Activated CD8-positive, alpha-beta T cell treated with anti-CD3 and anti-CD28 coated beads, Interleukin-2, amount 10 ng/mL, durations not matched to agents 7 days and 5 days (primary cell): ENCODE measurements at regions not wholly inside any gene's neighbourhood (a gene's known extent, or its start where the extent isn't known, plus 50 kb on each side); places are given as distances from the start of the nearest gene placed in this dataset.
"Not testable (repeated sequence)": the region's sequence is repeated elsewhere in the genome, so short reads cannot be mapped to it uniquely, and the experiment has no call there.

ENCODE experiments used
- ATAC-seq: fragments of 150-1000 bp; cut with Tn5 transposase; one replicate; pipeline ENCODE4 v1.10.0; 2021; ENCODE audit warnings: moderate library complexity
- CTCF ChIA-PET: fragments of 350-600 bp; sonication (Branson Sonifier 250); formaldehyde crosslinking; loops from one replicate; lab custom pipeline; 2021; ENCODE audit warnings: antibody characterized with exemption; lab: Charles Lee
- POLR2A ChIA-PET: fragments of 350-600 bp; sonication (Branson Sonifier 250); formaldehyde crosslinking; loops from one replicate; lab custom pipeline; 2021; ENCODE audit warnings: antibody characterized with exemption; lab: Charles Lee
- DNase-seq: peaks from one replicate; pipeline ENCODE4 v3.0.0-alpha.2; 2020
- H3K27ac Mint-ChIP-seq: one replicate; pipeline ENCODE4 v1.8.0; 2021; ENCODE audit warnings: mild to moderate bottlenecking, mixed read lengths
- H3K27me3 Mint-ChIP-seq: one replicate; pipeline ENCODE4 v1.8.0; 2021; ENCODE audit warnings: low read depth, mixed read lengths
- H3K36me3 Mint-ChIP-seq: one replicate; pipeline ENCODE4 v1.8.0; 2021; ENCODE audit warnings: low read depth, mixed read lengths
- H3K4me1 Mint-ChIP-seq: one replicate; pipeline ENCODE4 v1.8.0; 2021; ENCODE audit warnings: low read depth, mixed read lengths
- H3K4me3 Mint-ChIP-seq: one replicate; pipeline ENCODE4 v1.8.0; 2021; ENCODE audit warnings: mild to moderate bottlenecking, mixed read lengths
- H3K9me3 Mint-ChIP-seq: one replicate; pipeline ENCODE4 v1.8.0; 2022; ENCODE audit warnings: mixed read lengths; ENCODE audit not compliant: insufficient read depth

DNA sequence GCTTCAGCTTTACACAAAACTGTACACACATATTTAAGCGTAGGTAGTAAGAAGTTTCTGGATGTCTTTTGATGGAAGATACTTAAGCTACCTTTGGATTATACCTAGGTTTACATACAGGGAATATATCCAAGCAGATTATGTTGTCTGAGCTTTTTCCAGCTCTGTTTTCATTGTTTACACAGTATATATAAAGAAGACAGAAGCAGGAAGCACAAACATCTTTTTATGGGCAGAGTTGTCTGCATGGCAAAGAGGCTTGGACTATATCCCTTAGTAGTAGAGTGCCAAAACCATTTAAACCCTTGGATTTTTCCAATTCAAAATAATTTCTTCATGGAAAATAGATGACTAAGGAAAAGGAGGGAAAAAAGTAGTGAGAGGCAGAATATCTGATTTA is 329.4 kb upstream of the AGA start:
- Mint-ChIP-seq H3K27me3 (no peaks in the 10 kb centered on the region), H3K27ac (no peak overlapping the region), H3K4me3 (no peak overlapping the region), H3K9me3 (no peaks in the 10 kb centered on the region), H3K4me1 (no peaks in the 10 kb centered on the region), H3K36me3 (no peaks in the 10 kb centered on the region)
- ATAC-seq (no peak), DNase-seq (no peak)
- CTCF ChIA-PET = interaction anchor here (1.1 kb wide), 1 partner anchor 29 kb away, joined by 5 read pairs; no protein-coding TSS in a partner anchor
- POLR2A ChIA-PET = no interaction called here

DNA sequence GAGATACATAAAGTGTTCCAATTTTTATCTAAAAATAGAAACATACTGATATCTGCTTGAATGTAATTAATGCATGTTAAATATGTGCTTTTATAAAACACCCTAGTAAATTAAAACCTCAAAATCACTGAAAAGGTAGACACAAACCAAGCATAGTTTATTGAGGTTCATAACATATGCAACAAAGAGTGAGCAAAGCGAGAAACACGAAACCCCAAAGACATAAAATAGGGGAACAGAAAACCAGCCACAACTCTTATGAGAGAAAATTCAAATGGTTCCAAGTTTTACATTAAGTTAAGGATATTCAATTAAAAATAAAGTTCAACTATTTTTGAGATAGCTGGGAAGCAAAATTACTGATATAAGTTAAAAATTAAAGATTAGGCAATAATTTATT is 336.4 kb upstream of the AGA start:
- no peak overlapping the region for H3K27ac Mint-ChIP-seq
- ChIA-PET CTCF (no interaction called here), POLR2A (no interaction called here)
- DNase-seq (no peak), ATAC-seq (no peak)
- no peaks in the 10 kb centered on the region for H3K27me3 Mint-ChIP-seq
- H3K4me3 Mint-ChIP-seq = no peak overlapping the region
- H3K36me3 Mint-ChIP-seq = no peaks in the 10 kb centered on the region
- no peaks in the 10 kb centered on the region for H3K4me1 Mint-ChIP-seq
- no peaks in the 10 kb centered on the region for H3K9me3 Mint-ChIP-seq

DNA sequence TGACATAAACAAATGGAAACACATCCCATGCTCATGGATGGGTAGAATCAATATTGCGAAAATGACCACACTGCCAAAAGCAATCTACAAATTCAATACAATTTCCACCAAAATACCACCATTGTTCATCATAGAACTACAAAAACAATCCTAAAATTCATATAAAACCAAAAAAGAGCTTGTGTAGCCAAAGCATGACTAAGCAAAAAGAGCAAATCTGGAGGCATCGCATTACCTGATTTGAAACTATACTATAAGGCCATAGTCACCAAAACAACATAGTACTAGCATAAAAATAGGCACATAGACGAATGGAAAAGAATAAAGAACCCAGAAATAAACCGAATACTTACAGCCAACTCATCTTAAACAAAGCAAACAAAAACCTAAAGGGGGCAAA is 342.8 kb upstream of the AGA start:
- ChIA-PET POLR2A (no interaction called here), CTCF (no interaction called here)
- Mint-ChIP-seq H3K27ac (no peak overlapping the region), H3K27me3 (no peaks in the 10 kb centered on the region), H3K9me3 (no peaks in the 10 kb centered on the region), H3K4me3 (no peak overlapping the region), H3K4me1 (no peaks in the 10 kb centered on the region), H3K36me3 (no peaks in the 10 kb centered on the region)
- no peak for ATAC-seq
- no peak for DNase-seq

DNA sequence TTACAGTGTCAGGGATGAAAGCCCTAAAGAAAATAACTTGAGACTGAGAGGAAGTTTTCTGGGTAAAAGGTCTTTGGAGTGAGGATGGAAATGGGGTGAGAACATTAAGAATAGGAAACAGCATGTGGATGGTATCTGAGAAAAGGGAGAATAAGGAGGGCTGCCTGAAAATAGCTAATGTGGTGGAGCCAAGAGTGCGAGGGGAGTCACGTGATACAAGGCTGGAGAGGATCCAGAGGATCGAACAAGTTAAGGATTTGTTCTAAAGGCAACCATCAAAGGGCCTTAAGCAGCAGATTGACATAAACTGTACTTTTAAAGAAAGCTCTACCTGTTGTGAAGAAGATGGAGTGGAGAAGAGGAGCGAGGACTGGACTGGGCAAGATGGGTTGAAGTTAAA is 347.4 kb upstream of the AGA start:
- ATAC-seq (no peak), DNase-seq (no peak)
- H3K36me3 Mint-ChIP-seq = no peaks in the 10 kb centered on the region
- H3K9me3 Mint-ChIP-seq = no peaks in the 10 kb centered on the region
- no peaks in the 10 kb centered on the region for H3K4me1 Mint-ChIP-seq
- ChIA-PET CTCF (no interaction called here), POLR2A (no interaction called here)
- H3K4me3 Mint-ChIP-seq = no peak overlapping the region
- H3K27me3 Mint-ChIP-seq = no peaks in the 10 kb centered on the region
- no peak overlapping the region for H3K27ac Mint-ChIP-seq

DNA sequence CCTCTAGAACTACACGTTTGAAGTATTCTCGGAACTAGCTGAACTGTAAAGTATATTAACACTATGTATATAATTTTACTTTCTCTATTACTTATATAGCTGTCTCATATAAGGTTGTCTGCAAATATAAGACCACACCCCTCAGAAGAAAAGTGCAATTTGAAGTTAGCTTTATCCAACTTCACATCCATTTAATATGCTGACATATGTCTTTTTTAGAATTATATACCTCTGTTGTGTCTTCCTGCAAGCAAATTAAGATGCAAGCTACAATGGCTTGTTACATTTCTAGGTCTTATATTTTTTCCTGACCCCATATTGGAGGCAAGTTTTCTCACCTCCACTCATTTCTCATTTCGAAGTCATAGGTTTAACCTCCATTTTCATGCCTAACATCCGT is 349.0 kb upstream of the AGA start:
- Mint-ChIP-seq H3K9me3 (no peaks in the 10 kb centered on the region), H3K36me3 (no peaks in the 10 kb centered on the region), H3K27ac (no peak overlapping the region), H3K27me3 (no peaks in the 10 kb centered on the region), H3K4me1 (no peaks in the 10 kb centered on the region), H3K4me3 (no peak overlapping the region)
- no peak for ATAC-seq
- POLR2A ChIA-PET = interaction anchor here (0.6 kb wide), 1 partner anchor 34 kb away, joined by 3 read pairs; no protein-coding TSS in a partner anchor
- DNase-seq = no peak
- CTCF ChIA-PET = no interaction called here

DNA sequence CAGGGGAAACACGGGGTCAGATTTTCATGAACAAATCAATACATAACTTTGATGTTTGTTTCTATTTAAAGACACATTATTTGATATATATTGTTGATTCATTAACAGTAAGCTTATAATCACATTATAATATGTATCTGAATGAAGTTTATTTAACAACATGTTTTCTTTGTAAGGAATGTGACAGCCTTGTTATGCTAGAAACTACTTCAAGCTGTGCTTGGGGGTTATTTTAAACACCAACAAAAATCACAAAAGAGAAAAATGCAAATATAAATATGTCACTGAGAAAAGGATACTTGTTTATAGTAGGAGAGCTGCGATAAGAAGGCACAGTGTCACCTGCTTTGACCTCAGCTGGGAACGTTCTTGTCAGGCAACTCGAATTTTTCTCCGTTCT is 354.6 kb upstream of the AGA start:
- Mint-ChIP-seq H3K27ac (no peak overlapping the region), H3K36me3 (no peaks in the 10 kb centered on the region), H3K4me1 (no peaks in the 10 kb centered on the region), H3K4me3 (no peak overlapping the region), H3K27me3 (no peaks in the 10 kb centered on the region), H3K9me3 (no peaks in the 10 kb centered on the region)
- ATAC-seq = no peak
- CTCF ChIA-PET = no interaction called here
- POLR2A ChIA-PET = no interaction called here
- no peak for DNase-seq

DNA sequence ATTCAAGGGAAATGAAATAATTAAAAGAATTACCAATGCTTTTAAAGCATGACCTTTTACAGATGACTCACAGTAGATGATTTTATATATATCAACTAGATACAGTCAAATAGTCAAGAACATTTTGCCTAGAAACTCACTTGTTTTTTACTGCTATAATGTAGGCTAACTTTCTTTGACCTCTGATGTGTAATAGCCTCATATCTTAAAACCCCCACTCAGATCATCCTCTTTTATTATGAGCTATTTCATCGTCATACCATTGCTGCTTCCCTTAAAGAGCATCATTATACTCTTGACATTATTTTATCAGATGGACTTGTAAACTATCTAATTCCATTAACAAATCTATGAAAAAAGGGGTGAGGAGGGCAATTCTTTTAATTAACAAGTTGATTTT is 355.9 kb upstream of the AGA start:
- H3K9me3 Mint-ChIP-seq = no peaks in the 10 kb centered on the region
- DNase-seq (no peak), ATAC-seq (no peak)
- H3K27me3 Mint-ChIP-seq = no peaks in the 10 kb centered on the region
- no peaks in the 10 kb centered on the region for H3K4me1 Mint-ChIP-seq
- no peak overlapping the region for H3K27ac Mint-ChIP-seq
- CTCF ChIA-PET = no interaction called here
- POLR2A ChIA-PET = no interaction called here
- no peaks in the 10 kb centered on the region for H3K36me3 Mint-ChIP-seq
- no peak overlapping the region for H3K4me3 Mint-ChIP-seq

DNA sequence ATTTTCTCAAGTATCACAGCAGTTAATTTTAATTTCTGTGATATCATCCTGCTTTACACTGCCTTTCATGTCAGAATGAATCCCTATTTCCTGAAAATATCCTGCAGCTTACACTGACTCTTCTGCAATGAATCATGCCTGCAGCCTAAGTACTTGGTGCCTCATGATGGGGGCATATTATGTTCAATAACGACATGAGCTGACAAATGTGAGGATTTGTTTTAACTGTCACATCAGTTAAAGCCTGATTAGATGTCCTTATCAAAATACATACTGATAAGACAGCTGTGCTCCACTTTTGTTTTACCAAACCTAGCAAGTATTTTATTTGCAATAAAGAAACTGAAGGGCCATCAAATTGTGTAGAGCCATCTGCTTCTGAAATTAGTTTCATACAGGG is 359.9 kb upstream of the AGA start:
- POLR2A ChIA-PET = no interaction called here

DNA sequence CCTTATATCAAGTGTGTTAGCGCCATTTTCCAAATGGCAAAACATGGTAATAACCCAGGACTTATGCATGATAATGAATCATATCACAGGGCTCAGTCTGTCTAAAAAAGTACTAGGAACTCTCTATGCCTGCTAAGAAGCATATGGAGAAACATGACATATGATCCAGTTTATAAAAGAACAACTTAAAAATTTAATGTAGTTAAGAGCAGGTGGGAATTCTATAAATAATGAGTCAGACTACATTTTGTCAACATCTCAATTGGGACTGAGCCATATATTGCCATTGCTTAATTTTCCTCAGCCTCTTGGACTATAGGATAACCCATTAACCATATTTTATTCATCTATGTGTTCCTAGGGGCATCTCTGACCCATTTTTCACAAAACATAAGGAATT is 360.4 kb upstream of the AGA start:
- H3K36me3 Mint-ChIP-seq = no peaks in the 10 kb centered on the region
- H3K9me3 Mint-ChIP-seq = no peaks in the 10 kb centered on the region
- no peaks in the 10 kb centered on the region for H3K27me3 Mint-ChIP-seq

More for the DNA sequence above, 359.9 kb upstream of the AGA start:
- no peak overlapping the region for H3K27ac Mint-ChIP-seq
- H3K36me3 Mint-ChIP-seq = no peaks in the 10 kb centered on the region
- no peaks in the 10 kb centered on the region for H3K27me3 Mint-ChIP-seq
- no peaks in the 10 kb centered on the region for H3K9me3 Mint-ChIP-seq
- no peak for ATAC-seq
- H3K4me3 Mint-ChIP-seq = no peak overlapping the region
- no peaks in the 10 kb centered on the region for H3K4me1 Mint-ChIP-seq
- DNase-seq = no peak
- CTCF ChIA-PET = no interaction called here

DNA sequence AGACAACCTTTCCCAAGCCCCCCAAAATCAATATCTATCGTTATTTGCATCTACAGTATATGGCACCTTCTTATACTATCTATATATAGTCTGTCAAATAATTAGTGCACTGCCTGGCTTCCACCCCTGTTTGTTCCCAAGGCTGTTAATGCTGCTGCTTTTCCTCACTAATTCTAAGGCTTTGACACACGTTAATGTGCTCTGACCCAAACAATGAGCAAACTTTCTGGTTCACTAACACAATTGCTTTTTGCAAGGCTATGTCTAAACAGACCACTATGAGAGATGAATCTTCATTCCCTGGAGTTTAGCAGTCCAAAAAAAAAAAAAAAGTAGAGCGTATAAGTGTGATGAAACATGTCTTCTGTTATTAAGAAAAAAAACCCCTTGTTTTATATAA is 360.9 kb upstream of the AGA start:
- Mint-ChIP-seq H3K4me3 (no peak overlapping the region), H3K27me3 (no peaks in the 10 kb centered on the region), H3K36me3 (no peaks in the 10 kb centered on the region), H3K9me3 (no peaks in the 10 kb centered on the region), H3K27ac (no peak overlapping the region), H3K4me1 (no peaks in the 10 kb centered on the region)
- CTCF ChIA-PET = no interaction called here
- no peak for ATAC-seq
- no peak for DNase-seq
- POLR2A ChIA-PET = no interaction called here

More for the DNA sequence above, 360.4 kb upstream of the AGA start:
- ATAC-seq = no peak
- DNase-seq = no peak
- Mint-ChIP-seq H3K4me3 (no peak overlapping the region), H3K4me1 (no peaks in the 10 kb centered on the region), H3K27ac (no peak overlapping the region)
- POLR2A ChIA-PET = no interaction called here
- CTCF ChIA-PET = no interaction called here

DNA sequence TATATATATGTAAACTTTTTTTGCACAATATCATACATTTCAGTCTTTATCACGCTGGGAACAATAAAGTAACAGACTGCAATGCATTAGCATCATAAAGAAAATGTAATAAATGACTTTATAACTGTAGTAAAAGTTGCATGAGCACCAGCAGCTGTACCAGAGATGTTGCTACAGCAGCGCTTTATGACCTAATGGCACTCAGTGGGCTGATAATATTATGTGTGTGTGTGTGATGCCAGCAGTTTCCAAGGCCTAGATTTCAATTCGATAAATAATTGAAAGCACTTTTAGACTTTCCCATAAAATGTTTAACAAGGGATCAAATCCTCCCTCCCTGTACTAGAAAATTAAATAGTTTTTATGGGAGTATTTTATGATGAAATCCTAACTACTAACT is 367.6 kb upstream of the AGA start:
- no peak for DNase-seq
- ATAC-seq = no peak
- Mint-ChIP-seq H3K36me3 (no peaks in the 10 kb centered on the region), H3K4me1 (no peaks in the 10 kb centered on the region), H3K9me3 (no peaks in the 10 kb centered on the region), H3K27me3 (no peaks in the 10 kb centered on the region), H3K27ac (no peak overlapping the region), H3K4me3 (no peak overlapping the region)
- CTCF ChIA-PET = no interaction called here
- POLR2A ChIA-PET = no interaction called here

DNA sequence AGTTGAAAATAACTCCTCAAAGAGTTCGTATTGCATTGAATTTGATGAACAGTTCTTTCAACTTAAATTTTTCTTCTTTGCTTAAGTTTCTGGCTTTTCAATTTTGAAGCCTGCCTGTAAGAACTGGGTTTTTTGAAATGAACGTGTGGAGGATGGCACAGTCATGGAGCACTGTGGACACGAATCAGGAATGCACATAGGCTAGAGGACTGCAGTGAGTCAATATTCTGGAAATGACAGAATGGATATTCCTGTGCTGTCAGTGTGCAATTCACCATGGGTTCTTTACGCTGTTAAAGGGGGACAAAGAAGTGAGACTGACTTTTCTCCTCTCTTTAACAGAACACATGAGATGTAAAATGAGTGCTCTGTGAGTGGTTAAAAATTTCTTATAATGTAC is 368.0 kb upstream of the AGA start:
- H3K27ac Mint-ChIP-seq = no peak overlapping the region
- no peaks in the 10 kb centered on the region for H3K9me3 Mint-ChIP-seq
- no peak overlapping the region for H3K4me3 Mint-ChIP-seq
- no peaks in the 10 kb centered on the region for H3K36me3 Mint-ChIP-seq
- H3K27me3 Mint-ChIP-seq = no peaks in the 10 kb centered on the region
- DNase-seq (no peak), ATAC-seq (no peak)
- H3K4me1 Mint-ChIP-seq = no peaks in the 10 kb centered on the region
- ChIA-PET CTCF (no interaction called here), POLR2A (no interaction called here)

DNA sequence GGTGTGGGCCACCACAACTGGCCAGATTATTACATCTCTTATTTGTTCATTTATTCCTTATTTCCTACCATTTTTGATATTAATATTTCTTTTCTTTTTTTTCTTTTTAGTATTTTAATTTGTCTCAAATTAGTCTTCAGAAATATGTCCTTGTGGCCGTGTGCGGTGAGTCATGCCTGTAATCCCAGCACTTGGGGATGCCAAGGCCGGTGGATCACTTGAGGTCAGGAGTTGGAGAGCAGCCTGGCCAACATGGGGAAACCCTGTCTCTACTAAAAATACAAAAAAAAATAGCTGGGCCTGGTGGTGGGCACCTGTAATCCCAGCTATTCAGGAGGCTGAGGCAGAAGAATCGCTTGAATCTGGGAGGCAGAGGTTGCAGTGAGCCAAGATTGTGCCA is 376.2 kb upstream of the AGA start:
- ATAC-seq, CTCF ChIA-PET: not testable (repeated sequence)

More for the DNA sequence above, 376.2 kb upstream of the AGA start:
- POLR2A ChIA-PET, H3K27ac Mint-ChIP-seq, H3K36me3 Mint-ChIP-seq, H3K27me3 Mint-ChIP-seq, H3K9me3 Mint-ChIP-seq, DNase-seq, H3K4me1 Mint-ChIP-seq, H3K4me3 Mint-ChIP-seq: not testable (repeated sequence)
